K562 (cell line): ENCODE measurements at regions not wholly inside any gene's neighbourhood (a gene's known extent, or its start where the extent isn't known, plus 50 kb on each side); places are given as distances from the start of the nearest gene placed in this dataset.
"Not testable (repeated sequence)": the region's sequence is repeated elsewhere in the genome, so short reads cannot be mapped to it uniquely, and the experiment has no call there.

Experiments
- ATAC-seq: fragments of 200-7000 bp; cut with Tn5 transposase; 3 replicates; pipeline ENCODE4 v1.9.1; 2020; ENCODE audit warnings: moderate library complexity
- BruUV-seq: library from RNA; stranded (reverse); fragments of 400-500 nt; replicated peaks from 2 replicates; lab custom pipeline; 2021; lab: Mats Ljungman, UMichigan
- CTCF ChIA-PET: fragments of 300-600 bp; formaldehyde crosslinking; extraction: SDS; loops from one replicate; lab custom pipeline; 2021; ENCODE audit warnings: low intra/inter-chr PET ratio; lab: Yijun Ruan, JAX
- POLR2A ChIA-PET: fragments of 300-600, 350-650 bp; sonication (Branson Sonifier 250); formaldehyde crosslinking; extraction: SDS; loops from one replicate; lab custom pipeline; 2021; ENCODE audit warnings: antibody characterized with exemption, inconsistent platforms; lab: Yijun Ruan, JAX
- DNase-seq, 4 experiments: peaks; one replicate each; pipeline versions ENCODE4 v3.0.0 to v3.0.0-alpha.2; 2011 to 2018; ENCODE audit warnings: low spot score in 3 of 4, mixed read lengths in 3 of 4; ENCODE audit errors: extremely low read depth in 1 of 4
- FAIRE-seq: peaks from 2 replicates; lab custom pipeline; 2011; peaks lifted over from hg19 to GRCh38; lab: Jason Lieb, UNC
- H2AFZ ChIP-seq: 2 replicates; pipeline ENCODE4 v1.6.0; 2011; ENCODE audit warnings: low read depth, low read length, control low read depth, inconsistent platforms
- H3K27ac ChIP-seq: fragments of 200-600 bp; 3 replicates; pipeline ENCODE4 v1.8.0; 2011; ENCODE audit warnings: low read depth, mild to moderate bottlenecking, control low read depth, inconsistent platforms, low read length, moderate library complexity, mixed read lengths; ENCODE audit errors: extremely low read depth
- H3K27me3 ChIP-seq, 2 experiments: fragments of 300-600 bp in 1 of 2; 2 replicates in 1 of 2; 3 replicates in 1 of 2; pipeline versions ENCODE4 v1.6.0 to v1.8.0; 2011; ENCODE audit warnings: inconsistent platforms in 2 of 2, low read length in 2 of 2, mild to moderate bottlenecking in 1 of 2, mixed read lengths in 1 of 2, moderate library complexity in 1 of 2; ENCODE audit not compliant: control insufficient read depth in 2 of 2, insufficient read depth in 2 of 2
- H3K36me3 ChIP-seq: fragments of 300-600 bp; 3 replicates; pipeline ENCODE4 v1.8.0; 2011; ENCODE audit warnings: mild to moderate bottlenecking, low read length, inconsistent platforms; ENCODE audit not compliant: control insufficient read depth, insufficient read depth
- H3K4me1 ChIP-seq, 2 experiments: fragments of 200-600 bp in 1 of 2; replicated peaks in 1 of 2; 2 replicates in 1 of 2; 3 replicates in 1 of 2; pipeline versions ENCODE4 v1.5.1 to v1.8.0; 2011; ENCODE audit warnings: inconsistent platforms in 2 of 2, low read length in 2 of 2, mild to moderate bottlenecking in 1 of 2, mixed read lengths in 1 of 2, moderate library complexity in 1 of 2; ENCODE audit not compliant: control insufficient read depth in 2 of 2, insufficient read depth in 2 of 2
- H3K4me2 ChIP-seq: 2 replicates; pipeline ENCODE4 v1.6.1; 2011; ENCODE audit warnings: low read length, control low read depth, inconsistent platforms, mixed read lengths; ENCODE audit not compliant: insufficient read depth
- H3K4me3 ChIP-seq: fragments of 200-600 bp; sonication (generic), shearing (Covaris generic); 2 replicates; pipeline ENCODE4 v1.5.1; 2016; ENCODE audit warnings: control low read depth, inconsistent platforms
- H3K79me2 ChIP-seq: fragments of 200-600 bp; 3 replicates; pipeline ENCODE4 v1.8.0; 2011; ENCODE audit warnings: low read length, inconsistent platforms; ENCODE audit not compliant: control insufficient read depth, insufficient read depth
- H3K9ac ChIP-seq, 2 experiments: 2 replicates each; pipeline versions ENCODE4 v1.6.0 to v1.6.1; 2011; ENCODE audit warnings: low read depth in 2 of 2, low read length in 2 of 2, control low read depth in 1 of 2, inconsistent platforms in 1 of 2, mild to moderate bottlenecking in 1 of 2, mixed read lengths in 1 of 2; ENCODE audit not compliant: insufficient read depth in 1 of 2
- H3K9me1 ChIP-seq: one replicate; pipeline ENCODE4 v1.6.0; 2011; ENCODE audit warnings: inconsistent platforms, mild to moderate bottlenecking, low read length, moderate library complexity; ENCODE audit not compliant: control insufficient read depth, insufficient read depth
- H3K9me3 ChIP-seq: replicated peaks from 2 replicates; pipeline ENCODE4 v1.5.1; 2011; ENCODE audit warnings: low read depth, low read length, inconsistent platforms; ENCODE audit not compliant: control insufficient read depth, insufficient read depth
- H4K20me1 ChIP-seq: replicated peaks from 2 replicates; pipeline ENCODE4 v1.6.1; 2011; ENCODE audit warnings: low read length, inconsistent platforms, mixed read lengths; ENCODE audit not compliant: control insufficient read depth, insufficient read depth
- C11orf30 ChIP-seq: fragments of 450-650 bp; IDR thresholded peaks from 2 replicates; pipeline ENCODE4 v1.6.1; 2016; ENCODE audit warnings: low read depth, mild to moderate bottlenecking
- FOS ChIP-seq: IDR thresholded peaks from 3 replicates; pipeline ENCODE4 v1.6.1; 2011; ENCODE audit not compliant: insufficient read length; ENCODE audit errors: extremely low read depth
- NBN ChIP-seq: fragments of 450-650 bp; IDR thresholded peaks from 2 replicates; pipeline ENCODE4 v1.6.1; 2016; ENCODE audit warnings: low read depth, mild to moderate bottlenecking
- NFE2 ChIP-seq: IDR thresholded peaks from 2 replicates; pipeline ENCODE4 v1.6.1; 2014; ENCODE audit warnings: antibody characterized with exemption, low read depth
- NR2C2 ChIP-seq, 2 experiments: fragments of 200-800 bp in 1 of 2; sonication (Bioruptor generic) in 1 of 2; sonication (generic) in 1 of 2; formaldehyde crosslinking in 1 of 2; IDR thresholded peaks; 2 replicates each; pipeline versions ENCODE4 v1.6.1 to v1.8.0; 2016 to 2022; ENCODE audit warnings: mild to moderate bottlenecking in 1 of 2, missing compliant biosample characterization in 1 of 2, missing genetic modification characterization in 1 of 2, missing genetic modification reagents in 1 of 2
- SETDB1 ChIP-seq: IDR thresholded peaks from one replicate; pipeline ENCODE4 v1.6.1; 2012; ENCODE audit warnings: low read length, control low read depth, inconsistent platforms
- SMAD4 ChIP-seq: fragments of 250-450 bp; sonication (Bioruptor Pico); conservative IDR thresholded peaks from 2 replicates; pipeline ENCODE4 v1.8.0; 2021; ENCODE audit warnings: inconsistent platforms, mild to moderate bottlenecking, moderate library complexity
- XRCC5 ChIP-seq: fragments of 200-400 bp; formaldehyde crosslinking; IDR thresholded peaks from 2 replicates; pipeline ENCODE4 v1.6.1; 2017; ENCODE audit warnings: low read depth, mild to moderate bottlenecking, low read length
- ZNF79 ChIP-seq: fragments of 250-450 bp; sonication (Bioruptor Pico); IDR thresholded peaks from 2 replicates; pipeline ENCODE4 v1.4.0; 2020; ENCODE audit warnings: low read depth, mild to moderate bottlenecking, moderate library complexity
- WGBS: fragments of 100-300 bp; shearing (Covaris generic); methylation state at CpG from one replicate; pipeline ENCODE4 v1.1.6; 2016; ENCODE audit warnings: low coverage, mixed read lengths; ENCODE audit not compliant: insufficient coverage; ENCODE audit errors: missing lambda C conversion rate; 5-methylcytosine and 5-hydroxymethylcytosine counted together
- in situ Hi-C: fragments of 300-500 bp; cut with MboI; formaldehyde crosslinking; loops from 4 replicates; pipeline ENCODE4 v1.15.0; 2018; ENCODE audit warnings: inconsistent platforms, mixed read lengths
- intact Hi-C: fragments of 100-400 bp; cut with micrococcal nuclease; formaldehyde crosslinking; loops from 2 replicates; pipeline ENCODE4 v1.14.2; 2022
- TF ChIP-seq, protein P1 (sequence below), 2 experiments: fragments of 450-650 bp in 1 of 2; sonication (generic) in 1 of 2; formaldehyde crosslinking; conservative IDR thresholded peaks; 2 replicates each; pipeline versions ENCODE4 v1.4.0 to v1.8.1; 2020 to 2022; ENCODE audit warnings: mild to moderate bottlenecking in 1 of 2, missing genetic modification reagents in 1 of 2
- TF ChIP-seq, protein P2 (sequence below), 2 experiments: IDR thresholded peaks in 1 of 2; conservative IDR thresholded peaks in 1 of 2; 2 replicates each; pipeline ENCODE4 v1.6.1; 2016; ENCODE audit warnings: low read depth in 2 of 2, mild to moderate bottlenecking in 1 of 2, missing compliant biosample characterization in 1 of 2, missing genetic modification characterization in 1 of 2, moderate library complexity in 1 of 2

DNA sequence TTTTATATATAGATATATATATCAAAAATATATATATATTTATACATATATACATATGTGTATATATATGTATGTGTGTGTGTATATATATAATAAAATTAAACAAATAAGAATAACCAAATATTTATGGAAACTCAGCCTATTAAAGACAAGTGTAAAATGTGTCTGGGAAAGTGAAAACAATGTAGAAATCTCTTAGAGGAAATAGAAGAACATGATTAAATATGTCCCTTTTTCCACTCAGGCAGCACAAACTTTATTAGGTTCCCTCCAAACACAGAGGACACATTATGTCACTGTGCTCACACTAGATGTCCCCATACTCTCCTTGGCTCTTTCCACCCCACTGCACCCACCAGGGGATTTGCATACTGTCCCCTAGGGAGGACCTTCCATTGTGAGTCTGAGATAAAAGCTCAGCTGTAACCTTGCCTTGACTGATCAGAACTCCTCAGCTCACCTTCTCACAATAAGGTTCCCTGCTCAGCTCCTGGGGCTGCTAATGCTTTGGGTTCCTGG, 1360.7 kb downstream of the RPIA start:
- intact Hi-C loops, POLR2A ChIA-PET, H3K27me3 ChIP-seq, H3K4me3 ChIP-seq, H3K79me2 ChIP-seq, H3K9me1 ChIP-seq, DNase-seq, H4K20me1 ChIP-seq, H3K4me2 ChIP-seq, H3K27ac ChIP-seq, ATAC-seq, H3K9ac ChIP-seq, H3K4me1 ChIP-seq, H3K36me3 ChIP-seq, H2AFZ ChIP-seq, CTCF ChIA-PET, FAIRE-seq, H3K9me3 ChIP-seq, BruUV-seq: not testable (repeated sequence)
- in situ Hi-C loops, result loop anchor here (25.0 kb wide), 1 partner anchor 160 kb away; no protein-coding TSS in a partner anchor

DNA sequence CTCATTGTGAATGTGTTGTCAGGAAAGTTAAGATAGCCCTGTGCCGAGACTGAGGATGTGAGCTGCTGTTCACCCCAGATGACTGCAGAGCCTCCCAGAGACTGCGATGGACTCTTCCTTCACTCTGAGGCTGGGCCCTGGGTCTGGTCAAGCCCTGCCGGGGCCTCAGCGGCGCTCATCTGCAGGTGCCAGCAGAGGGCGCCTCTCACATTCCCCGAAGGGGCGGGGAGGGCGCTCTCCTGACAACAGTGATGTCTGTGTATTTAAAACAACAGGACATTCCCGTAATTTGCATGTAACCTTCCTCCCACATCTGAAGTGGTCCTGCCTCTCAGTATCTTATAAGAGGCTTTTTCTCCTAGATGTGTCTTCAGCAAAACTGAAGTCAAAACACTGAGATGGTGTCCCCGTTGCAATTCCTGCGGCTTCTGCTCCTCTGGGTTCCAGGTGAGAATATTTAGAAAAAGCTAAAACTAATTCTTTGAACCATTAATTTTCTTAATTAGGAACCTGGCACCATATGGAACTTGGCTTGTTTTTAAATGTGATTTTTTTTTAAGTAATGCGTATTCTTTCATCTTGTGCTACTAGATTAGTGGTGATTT, 1377.9 kb downstream of the RPIA start:
- no peaks in the 10 kb centered on the region for H3K36me3 ChIP-seq
- ChIA-PET POLR2A (interaction anchor here (0.6 kb wide), 1 partner anchor 9 kb away, joined by 3 read pairs; no protein-coding TSS in a partner anchor), CTCF (no interaction called here)
- BruUV-seq, result no TSS peak
- H3K4me2 ChIP-seq, result no peak overlapping the region
- no peaks in the 10 kb centered on the region for H3K9me3 ChIP-seq
- no peak overlapping the region for H3K4me3 ChIP-seq
- no peaks in the 10 kb centered on the region for H4K20me1 ChIP-seq
- H3K27ac ChIP-seq, result no peak overlapping the region
- no peaks in the 10 kb centered on the region for H3K9me1 ChIP-seq
- no peaks in the 10 kb centered on the region for H3K79me2 ChIP-seq
- in situ Hi-C loops, result loop anchor here (25.0 kb wide), 1 partner anchor 143 kb away; no protein-coding TSS in a partner anchor
- WGBS, result 2% methylated on average over 12 of the region's 13 CpGs
- H3K4me1 ChIP-seq, result no peaks in the 10 kb centered on the region
- FAIRE-seq (peak; percentile 61), DNase-seq (peak; percentile 55 to 69 (median 62)), ATAC-seq (peak; percentile 100)
- H3K27me3 ChIP-seq, result no peaks in the 10 kb centered on the region
- H3K9ac ChIP-seq, result no peak overlapping the region
- H2AFZ ChIP-seq, result no peak overlapping the region
- intact Hi-C loops, result no loop called here
- TF ChIP-seq C11orf30 (no peak), NBN (no peak), FOS (no peak), SETDB1 (no peak), ZNF79 (CRISPR knock-in tag) (no peak), NR2C2 (CRISPR knock-in tag; IDR thresholded peaks at IDR 0.05) (no peak), NR2C2 (tag; IDR thresholded peaks at IDR 0.05) (no peak), NFE2 (no peak), XRCC5 (peak; percentile 59; the same call in 1 of the 2 replicates), SMAD4 (CRISPR knock-in tag) (no peak)
- TF ChIP-seq, protein P1, sequence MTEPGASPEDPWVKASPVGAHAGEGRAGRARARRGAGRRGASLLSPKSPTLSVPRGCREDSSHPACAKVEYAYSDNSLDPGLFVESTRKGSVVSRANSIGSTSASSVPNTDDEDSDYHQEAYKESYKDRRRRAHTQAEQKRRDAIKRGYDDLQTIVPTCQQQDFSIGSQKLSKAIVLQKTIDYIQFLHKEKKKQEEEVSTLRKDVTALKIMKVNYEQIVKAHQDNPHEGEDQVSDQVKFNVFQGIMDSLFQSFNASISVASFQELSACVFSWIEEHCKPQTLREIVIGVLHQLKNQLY (CRISPR knock-in tag; conservative IDR thresholded peaks at IDR 0.05), result no peak
- TF ChIP-seq, protein P2, sequence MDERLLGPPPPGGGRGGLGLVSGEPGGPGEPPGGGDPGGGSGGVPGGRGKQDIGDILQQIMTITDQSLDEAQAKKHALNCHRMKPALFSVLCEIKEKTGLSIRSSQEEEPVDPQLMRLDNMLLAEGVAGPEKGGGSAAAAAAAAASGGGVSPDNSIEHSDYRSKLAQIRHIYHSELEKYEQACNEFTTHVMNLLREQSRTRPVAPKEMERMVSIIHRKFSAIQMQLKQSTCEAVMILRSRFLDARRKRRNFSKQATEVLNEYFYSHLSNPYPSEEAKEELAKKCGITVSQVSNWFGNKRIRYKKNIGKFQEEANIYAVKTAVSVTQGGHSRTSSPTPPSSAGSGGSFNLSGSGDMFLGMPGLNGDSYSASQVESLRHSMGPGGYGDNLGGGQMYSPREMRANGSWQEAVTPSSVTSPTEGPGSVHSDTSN (CRISPR knock-in tag; IDR thresholded peaks at IDR 0.05; ENCODE audit: low read depth), result no peak
- TF ChIP-seq, protein P2 (tag; conservative IDR thresholded peaks at IDR 0.05; ENCODE audit: low read depth), result no peak
